Breast epithelium (tissue), 4 donors: ENCODE measurements at regions not wholly inside any gene's neighbourhood (a gene's known extent, or its start where the extent isn't known, plus 50 kb on each side); places are given as distances from the start of the nearest gene placed in this dataset.

Source experiments
- DNase-seq, 2 donors: peaks; one replicate each; pipeline ENCODE4 v3.0.0-alpha.2; 2019; ENCODE audit warnings: low spot score in 2 of 2
- H3K27ac ChIP-seq, 2 donors: fragments of 200-600 bp; sonication (generic) in 1 of 2; one replicate each; pipeline ENCODE4 v1.5.1; 2016 to 2019; ENCODE audit warnings: mild to moderate bottlenecking in 1 of 2
- H3K27me3 ChIP-seq, 2 donors: fragments of 200-600 bp; sonication (generic) in 1 of 2; one replicate each; pipeline versions ENCODE4 v1.5.1 to v1.6.0; 2017 to 2019; ENCODE audit warnings: control low read depth in 1 of 2, mild to moderate bottlenecking in 1 of 2
- H3K36me3 ChIP-seq: fragments of 200-600 bp; one replicate; pipeline ENCODE4 v1.5.1; 2019
- H3K4me1 ChIP-seq, 2 donors: fragments of 200-600 bp; sonication (generic); one replicate each; pipeline ENCODE4 v1.5.1; 2016 to 2019; ENCODE audit warnings: control low read depth in 1 of 2
- H3K4me3 ChIP-seq, 3 donors: fragments of 200-600 bp; sonication (generic); 1 replicate in 2 of 3; 2 replicates in 1 of 3; pipeline ENCODE4 v1.5.1; 2016 to 2019; ENCODE audit warnings: mild to moderate bottlenecking in 3 of 3, moderate library complexity in 2 of 3
- H3K9me3 ChIP-seq, 2 donors: fragments of 200-600 bp; sonication (generic) in 1 of 2; one replicate each; pipeline ENCODE4 v1.5.1; 2016 to 2019; ENCODE audit warnings: control low read depth in 1 of 2
- CTCF ChIP-seq, 3 donors: fragments of 450-650 bp; IDR thresholded peaks; one replicate each; pipeline ENCODE4 v1.5.1; 2016 to 2017; ENCODE audit warnings: antibody characterized with exemption in 3 of 3, mild to moderate bottlenecking in 3 of 3, moderate library complexity in 3 of 3
- POLR2A ChIP-seq: fragments of 450-650 bp; IDR thresholded peaks from one replicate; pipeline ENCODE4 v1.6.1; 2016; ENCODE audit warnings: antibody characterized with exemption, mild to moderate bottlenecking, moderate library complexity
- POLR2AphosphoS5 ChIP-seq, 3 donors: sonication (generic); formaldehyde crosslinking; IDR thresholded peaks; one replicate each; pipeline ENCODE4 v1.6.1; 2017; ENCODE audit warnings: antibody characterized with exemption in 3 of 3
- intact Hi-C: fragments of 100-400 bp; cut with DNase I; formaldehyde crosslinking; loops from one replicate; pipeline ENCODE4 v1.15.1; 2023; ENCODE audit warnings: low total_unique reads

GRCh38 chr14:28952666-28953065 is 186.1 kb downstream of the FOXG1 start:
- no peak overlapping the region for H3K27ac ChIP-seq
- TF ChIP-seq CTCF (IDR thresholded peaks at IDR 0.05) (no peak), POLR2A (no peak), POLR2AphosphoS5 (IDR thresholded peaks at IDR 0.05) (no peak)
- no peaks in the 10 kb centered on the region for H3K27me3 ChIP-seq
- intact Hi-C loops, result no loop called here
- no peaks in the 10 kb centered on the region for H3K36me3 ChIP-seq
- no peak for DNase-seq
- H3K9me3 ChIP-seq, result no peaks in the 10 kb centered on the region
- no peak overlapping the region for H3K4me3 ChIP-seq
- no peaks in the 10 kb centered on the region for H3K4me1 ChIP-seq

DNA sequence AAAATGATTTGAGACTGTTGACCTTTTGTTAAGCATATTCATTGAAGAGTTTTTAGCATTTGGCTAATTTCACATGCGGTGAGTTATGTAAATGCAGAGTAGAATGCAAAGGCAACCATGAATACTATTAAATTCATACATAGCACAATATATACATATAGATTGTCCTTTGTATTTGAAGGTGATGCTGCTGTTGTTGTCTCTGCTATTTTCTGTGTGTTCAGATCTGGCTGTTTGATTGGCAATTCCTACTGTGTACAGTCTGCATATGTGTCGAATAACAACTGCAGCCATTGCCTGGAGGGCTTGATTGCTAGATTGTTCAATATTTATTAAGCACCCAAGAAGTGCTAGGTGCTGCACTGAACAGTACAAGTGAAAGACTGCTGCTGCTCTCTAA is 187.4 kb downstream of the FOXG1 start:
- Histone ChIP-seq H3K4me3 (no peak overlapping the region), H3K27me3 (no peaks in the 10 kb centered on the region), H3K9me3 (no peaks in the 10 kb centered on the region), H3K4me1 (no peaks in the 10 kb centered on the region), H3K36me3 (no peaks in the 10 kb centered on the region), H3K27ac (no peak overlapping the region)
- intact Hi-C loops, result no loop called here
- DNase-seq, result no peak
- TF ChIP-seq POLR2A (no peak), POLR2AphosphoS5 (IDR thresholded peaks at IDR 0.05) (no peak), CTCF (IDR thresholded peaks at IDR 0.05) (no peak)

- no peaks in the 10 kb centered on the region for H3K27me3 ChIP-seq
- H3K9me3 ChIP-seq, result peaks cover 0 to 5% of the 10 kb centered on the region in 2 donors
- intact Hi-C loops, result no loop called here
- no peaks in the 10 kb centered on the region for H3K36me3 ChIP-seq
- no peaks in the 10 kb centered on the region for H3K4me1 ChIP-seq
- DNase-seq, result no peak
- TF ChIP-seq POLR2A (no peak), POLR2AphosphoS5 (IDR thresholded peaks at IDR 0.05) (no peak), CTCF (IDR thresholded peaks at IDR 0.05) (no peak)
- H3K27ac ChIP-seq, result no peak overlapping the region
- no peak overlapping the region for H3K4me3 ChIP-seq
These were observed 200.0 kb downstream of the FOXG1 start for GRCh38 chr14:28966416-28967233.

DNA sequence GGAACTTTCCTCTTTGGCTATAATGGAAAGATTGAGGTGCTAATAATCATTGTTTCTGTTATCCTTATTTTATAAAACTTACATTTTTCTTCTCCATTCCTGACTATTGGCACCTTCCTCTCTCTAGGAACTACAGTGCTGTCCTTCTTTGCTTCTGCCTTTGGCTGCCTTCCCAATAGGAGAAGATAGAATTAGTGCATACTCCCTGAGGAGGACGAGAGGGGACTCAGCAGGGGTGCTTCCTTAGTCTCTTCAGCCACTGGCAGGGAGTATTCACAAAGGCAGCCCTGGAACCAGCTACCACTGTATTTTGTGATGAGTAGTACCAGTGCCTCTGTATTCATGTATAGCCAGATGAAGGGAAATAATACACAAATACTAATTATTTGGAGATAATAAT is 208.5 kb downstream of the FOXG1 start:
- no peaks in the 10 kb centered on the region for H3K4me1 ChIP-seq
- no peak overlapping the region for H3K27ac ChIP-seq
- no peaks in the 10 kb centered on the region for H3K27me3 ChIP-seq
- no peaks in the 10 kb centered on the region for H3K36me3 ChIP-seq
- intact Hi-C loops, result no loop called here
- no peak for TF ChIP-seq CTCF (IDR thresholded peaks at IDR 0.05)
- TF ChIP-seq POLR2A, result no peak
- no peak for TF ChIP-seq POLR2AphosphoS5 (IDR thresholded peaks at IDR 0.05)
- H3K4me3 ChIP-seq, result no peak overlapping the region
- no peaks in the 10 kb centered on the region for H3K9me3 ChIP-seq
- DNase-seq, result no peak

DNA sequence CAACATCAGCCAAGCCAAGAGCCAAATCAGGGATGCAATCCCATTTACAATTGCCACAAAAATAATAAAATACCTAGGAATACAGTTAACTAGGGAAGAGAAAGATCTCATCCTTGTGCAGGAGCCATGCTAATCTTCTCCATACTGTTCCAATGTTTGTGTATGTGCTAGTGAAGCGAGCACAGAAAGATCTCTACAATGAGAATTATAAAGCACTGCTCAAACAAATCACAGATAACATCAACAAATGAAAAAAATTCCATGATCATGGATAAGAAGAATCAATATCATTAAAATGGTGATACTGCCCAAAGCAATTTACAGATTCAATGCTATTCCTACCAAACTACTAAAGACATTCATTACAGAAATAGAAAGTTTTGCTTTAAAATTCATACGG is 215.6 kb downstream of the FOXG1 start:
- no peaks in the 10 kb centered on the region for H3K36me3 ChIP-seq
- DNase-seq, result no peak
- intact Hi-C loops, result no loop called here
- TF ChIP-seq CTCF (IDR thresholded peaks at IDR 0.05), result no peak
- no peak for TF ChIP-seq POLR2AphosphoS5 (IDR thresholded peaks at IDR 0.05)
- no peak for TF ChIP-seq POLR2A
- H3K27me3 ChIP-seq, result no peaks in the 10 kb centered on the region
- no peak overlapping the region for H3K27ac ChIP-seq
- no peaks in the 10 kb centered on the region for H3K4me1 ChIP-seq
- H3K9me3 ChIP-seq, result no peaks in the 10 kb centered on the region
- no peak overlapping the region for H3K4me3 ChIP-seq
